Endothelial cell of umbilical vein (primary cell): ENCODE measurements at regions not wholly inside any gene's neighbourhood (a gene's known extent, or its start where the extent isn't known, plus 50 kb on each side); places are given as distances from the start of the nearest gene placed in this dataset.
"Not testable (repeated sequence)": the region's sequence is repeated elsewhere in the genome, so short reads cannot be mapped to it uniquely, and the experiment has no call there.

Experiments used
- BruUV-seq: library from RNA; stranded (reverse); fragments of 400-500 nt; replicated peaks from 2 replicates; lab custom pipeline; 2021; lab: Mats Ljungman, UMichigan
- CTCF ChIA-PET: fragments of 300-600, 350-600 bp; sonication (Branson Sonifier 250); formaldehyde crosslinking; loops from one replicate; lab custom pipeline; 2021; ENCODE audit warnings: antibody characterized with exemption, inconsistent platforms; lab: Charles Lee
- POLR2A ChIA-PET: fragments of 300-600, 350-600 bp; sonication (Branson Sonifier 250); formaldehyde crosslinking; loops from one replicate; lab custom pipeline; 2021; ENCODE audit warnings: antibody characterized with exemption, inconsistent platforms; lab: Charles Lee
- DNase-seq: peaks from one replicate; pipeline ENCODE4 v3.0.0-alpha.2; 2011; ENCODE audit warnings: low read depth, low spot score
- FAIRE-seq: peaks from 2 replicates; lab custom pipeline; 2011; peaks lifted over from hg19 to GRCh38; lab: Jason Lieb, UNC
- H2AFZ ChIP-seq: 2 replicates; pipeline ENCODE4 v1.6.0; 2012; ENCODE audit warnings: low read depth, low read length, control low read depth, inconsistent platforms
- H3K27ac ChIP-seq: 2 replicates; pipeline ENCODE4 v1.5.1; 2011; ENCODE audit warnings: low read depth, mild to moderate bottlenecking, control low read depth, low read length, moderate library complexity; ENCODE audit not compliant: insufficient read depth
- H3K27me3 ChIP-seq, 2 experiments: 2 replicates each; pipeline versions ENCODE4 v1.6.0 to v1.6.1; 2011; ENCODE audit warnings: low read length in 2 of 2, mixed read lengths in 1 of 2; ENCODE audit not compliant: control insufficient read depth in 2 of 2, insufficient read depth in 2 of 2
- H3K36me3 ChIP-seq, 2 experiments: 2 replicates in 1 of 2; 3 replicates in 1 of 2; pipeline ENCODE4 v1.5.1; 2011; ENCODE audit warnings: low read length in 2 of 2, mild to moderate bottlenecking in 1 of 2, moderate library complexity in 1 of 2; ENCODE audit not compliant: control insufficient read depth in 2 of 2, insufficient read depth in 2 of 2; ENCODE audit errors: extremely low read depth in 1 of 2
- H3K4me1 ChIP-seq: 3 replicates; pipeline ENCODE4 v1.5.1; 2011; ENCODE audit warnings: mild to moderate bottlenecking, low read length; ENCODE audit not compliant: control insufficient read depth, insufficient read depth; ENCODE audit errors: extremely low read depth
- H3K4me2 ChIP-seq: 2 replicates; pipeline ENCODE4 v1.6.1; 2011; ENCODE audit warnings: low read length, control low read depth, mixed read lengths; ENCODE audit not compliant: insufficient read depth
- H3K4me3 ChIP-seq, 3 experiments: fragments of 200-600 bp in 1 of 3; sonication (generic), shearing (Covaris generic) in 1 of 3; replicated peaks in 1 of 3; 2 replicates each; pipeline ENCODE4 v1.5.1; 2011 to 2016; ENCODE audit warnings: control low read depth in 3 of 3, low read length in 3 of 3, mild to moderate bottlenecking in 2 of 3, inconsistent platforms in 1 of 3, low read depth in 1 of 3, moderate library complexity in 1 of 3; ENCODE audit not compliant: insufficient read depth in 1 of 3
- H3K79me2 ChIP-seq: 2 replicates; pipeline ENCODE4 v1.6.0; 2012; ENCODE audit warnings: low read length, inconsistent platforms; ENCODE audit not compliant: control insufficient read depth, insufficient read depth
- H3K9ac ChIP-seq: replicated peaks from 2 replicates; pipeline ENCODE3; 2011; ENCODE audit warnings: low read length, control low read depth; ENCODE audit not compliant: insufficient read depth; ENCODE audit errors: extremely low read depth
- H3K9me1 ChIP-seq: replicated peaks from 3 replicates; pipeline ENCODE4 v1.6.0; 2011; ENCODE audit warnings: mild to moderate bottlenecking, low read length; ENCODE audit not compliant: control insufficient read depth, insufficient read depth; ENCODE audit errors: extremely low read depth
- H3K9me3 ChIP-seq: replicated peaks from 2 replicates; pipeline ENCODE4 v1.5.1; 2012; ENCODE audit warnings: low read length, inconsistent platforms; ENCODE audit not compliant: control insufficient read depth, insufficient read depth
- H4K20me1 ChIP-seq: replicated peaks from 2 replicates; pipeline ENCODE3; 2011; ENCODE audit warnings: mild to moderate bottlenecking, low read length; ENCODE audit not compliant: control insufficient read depth, insufficient read depth; ENCODE audit errors: extremely low read depth
- CTCF ChIP-seq, 2 donors: IDR thresholded peaks; 1 replicate in 1 of 2; 2 replicates in 1 of 2; pipeline ENCODE4 v1.5.1; 2011; ENCODE audit warnings: low read length in 2 of 2, mild to moderate bottlenecking in 2 of 2, moderate library complexity in 2 of 2, control low read depth in 1 of 2, inconsistent platforms in 1 of 2, low read depth in 1 of 2; ENCODE audit not compliant: insufficient read depth in 1 of 2; ENCODE audit errors: extremely low read depth in 1 of 2
- EZH2 ChIP-seq: IDR thresholded peaks from 2 replicates; pipeline ENCODE4 v1.6.1; 2012; ENCODE audit warnings: borderline replicate concordance, low read depth, mild to moderate bottlenecking, moderate library complexity, low read length, inconsistent platforms; ENCODE audit not compliant: severe bottlenecking
- FOS ChIP-seq: IDR thresholded peaks from 2 replicates; pipeline ENCODE4 v1.6.1; 2011; ENCODE audit warnings: mild to moderate bottlenecking, low read length, moderate library complexity, borderline replicate concordance; ENCODE audit not compliant: insufficient read depth
- GATA2 ChIP-seq: IDR thresholded peaks from 2 replicates; pipeline ENCODE4 v1.7.0; 2011; ENCODE audit warnings: low read depth, mild to moderate bottlenecking, moderate library complexity, mixed read lengths, low read length; ENCODE audit not compliant: insufficient read length, insufficient read depth
- JUN ChIP-seq: IDR thresholded peaks from 2 replicates; pipeline ENCODE4 v1.6.1; 2011; ENCODE audit warnings: borderline replicate concordance, low read depth; ENCODE audit not compliant: insufficient read length, insufficient read depth
- MAX ChIP-seq: IDR thresholded peaks from 2 replicates; pipeline ENCODE4 v1.6.1; 2011; ENCODE audit not compliant: insufficient read depth, insufficient read length
- MYC ChIP-seq: IDR thresholded peaks from one replicate; pipeline ENCODE4 v1.6.1; 2011; ENCODE audit warnings: mild to moderate bottlenecking, low read depth, low read length
- POLR2A ChIP-seq: IDR thresholded peaks from 2 replicates; pipeline ENCODE4 v1.6.1; 2012; ENCODE audit warnings: low read depth, mild to moderate bottlenecking, control low read depth, low read length
- POLR2AphosphoS5 ChIP-seq: IDR thresholded peaks from 2 replicates; pipeline ENCODE4 v1.6.1; 2012; ENCODE audit warnings: low read depth, mild to moderate bottlenecking, control low read depth, low read length, moderate library complexity; ENCODE audit not compliant: insufficient read depth
- dilution Hi-C: fragments of 300-500 bp; cut with MboI; formaldehyde crosslinking; loops from one replicate; pipeline ENCODE4 v1.15.0; 2019; ENCODE audit warnings: low sequenced_read_pairs; ENCODE audit not compliant: extremely low pct_ligation_motif_present
- intact Hi-C: fragments of 100-400 bp; cut with micrococcal nuclease; formaldehyde crosslinking; loops from one replicate; pipeline ENCODE4 v1.10.0; 2022

GRCh38 chr3:81329835-81330234 lies 431.6 kb downstream of the GBE1 start:
- intact Hi-C loops, POLR2A ChIA-PET, dilution Hi-C loops: not testable (repeated sequence)

GRCh38 chr3:81326245-81326644 lies 435.2 kb downstream of the GBE1 start:
- BruUV-seq: no TSS peak
- no peak for FAIRE-seq
- no peak for TF ChIP-seq CTCF (IDR thresholded peaks at IDR 0.05; ENCODE audit: extremely low read depth in 1 of 2, insufficient read depth in 1 of 2, low read depth in 1 of 2, low read length in 2 of 2)
- no peak for TF ChIP-seq MYC
- no peak for TF ChIP-seq POLR2AphosphoS5
- TF ChIP-seq FOS: no peak
- no peak for TF ChIP-seq POLR2A
- no peak for TF ChIP-seq EZH2
- no peak for TF ChIP-seq JUN
- TF ChIP-seq GATA2: no peak
- TF ChIP-seq MAX: no peak
- Histone ChIP-seq H2AFZ (no peak overlapping the region), H3K9ac (no peak overlapping the region), H3K27ac (no peak overlapping the region), H3K79me2 (no peaks in the 10 kb centered on the region), H3K4me2 (no peak overlapping the region), H3K9me1 (no peaks in the 10 kb centered on the region), H3K9me3 (no peaks in the 10 kb centered on the region), H3K4me1 (no peaks in the 10 kb centered on the region), H3K27me3 (no peaks in the 10 kb centered on the region), H4K20me1 (no peaks in the 10 kb centered on the region), H3K4me3 (no peak overlapping the region), H3K36me3 (no peaks in the 10 kb centered on the region)
- CTCF ChIA-PET: no interaction called here
- no peak for DNase-seq
- dilution Hi-C loops: no loop called here
- intact Hi-C loops: no loop called here
- POLR2A ChIA-PET: no interaction called here

More at GRCh38 chr3:81329835-81330234, 431.6 kb downstream of the GBE1 start:
- not testable (repeated sequence) for H3K4me3 ChIP-seq, H3K9me1 ChIP-seq, H3K79me2 ChIP-seq, BruUV-seq, H3K9me3 ChIP-seq, H3K9ac ChIP-seq, H3K4me1 ChIP-seq, DNase-seq, H3K27ac ChIP-seq, H4K20me1 ChIP-seq, H3K4me2 ChIP-seq, FAIRE-seq, H2AFZ ChIP-seq, H3K36me3 ChIP-seq, H3K27me3 ChIP-seq
- CTCF ChIA-PET: interaction anchor here (1.3 kb wide), 1 partner anchor 28 kb away, joined by 5 read pairs; no protein-coding TSS in a partner anchor
